H1 (cell line): ENCODE measurements at regions not wholly inside any gene's neighbourhood (a gene's known extent, or its start where the extent isn't known, plus 50 kb on each side); places are given as distances from the start of the nearest gene placed in this dataset.

Experiments
- CTCF ChIA-PET: fragments of 300-600 bp; sonication (Branson Sonifier 250); formaldehyde crosslinking; loops from one replicate; lab custom pipeline; 2021; ENCODE audit not compliant: partially characterized antibody; lab: Charles Lee
- POLR2A ChIA-PET: fragments of 300-600 bp; sonication (Branson Sonifier 250); formaldehyde crosslinking; loops from one replicate; lab custom pipeline; 2021; ENCODE audit warnings: inconsistent platforms; ENCODE audit not compliant: partially characterized antibody; lab: Charles Lee
- DNase-seq, 2 experiments: peaks; one replicate each; pipeline versions ENCODE4 v3.0.0 to v3.0.0-alpha.2; 2010 to 2022; ENCODE audit warnings: low spot score in 2 of 2, low read depth in 1 of 2, mixed read lengths in 1 of 2
- FAIRE-seq: peaks from 2 replicates; lab custom pipeline; 2011; peaks lifted over from hg19 to GRCh38; lab: Jason Lieb, UNC
- H2AFZ ChIP-seq: 2 replicates; pipeline ENCODE4 v1.8.1; 2012; ENCODE audit warnings: low read length, inconsistent platforms
- H2AK5ac ChIP-seq: 2 replicates; pipeline ENCODE4 v1.6.1; 2013; ENCODE audit warnings: low read depth, low read length
- H2BK120ac ChIP-seq: replicated peaks from 2 replicates; pipeline ENCODE3; 2013; ENCODE audit warnings: low read depth, low read length, inconsistent platforms
- H2BK12ac ChIP-seq: 2 replicates; pipeline ENCODE4 v1.6.1; 2013; ENCODE audit warnings: low read depth, low read length
- H2BK15ac ChIP-seq: 2 replicates; pipeline ENCODE4 v1.6.1; 2013; ENCODE audit warnings: low read length
- H2BK20ac ChIP-seq: 2 replicates; pipeline ENCODE4 v1.6.1; 2013; ENCODE audit warnings: low read length
- H2BK5ac ChIP-seq: 2 replicates; pipeline ENCODE4 v1.6.1; 2013; ENCODE audit warnings: low read depth, low read length
- H3K14ac ChIP-seq: 2 replicates; pipeline ENCODE4 v1.6.1; 2013; ENCODE audit warnings: inconsistent platforms; ENCODE audit not compliant: insufficient read length
- H3K18ac ChIP-seq: 2 replicates; pipeline ENCODE4 v1.6.1; 2013; ENCODE audit warnings: low read length; ENCODE audit errors: extremely low read depth
- H3K23ac ChIP-seq: 2 replicates; pipeline ENCODE4 v1.6.1; 2013; ENCODE audit warnings: inconsistent platforms; ENCODE audit not compliant: insufficient read length
- H3K23me2 ChIP-seq: 2 replicates; pipeline ENCODE4 v1.6.1; 2013; ENCODE audit warnings: low read depth, low read length
- H3K27ac ChIP-seq: 2 replicates; pipeline ENCODE4 v1.6.1; 2011; ENCODE audit warnings: low read depth, low read length, inconsistent platforms
- H3K27me3 ChIP-seq, 4 experiments: replicated peaks in 1 of 4; 1 replicate in 1 of 4; 2 replicates in 3 of 4; pipeline versions ENCODE4 v1.6.1 to v1.8.1; 2011 to 2013; ENCODE audit warnings: low read length in 3 of 4, mild to moderate bottlenecking in 3 of 4, inconsistent platforms in 2 of 4, mixed read lengths in 2 of 4, moderate library complexity in 1 of 4; ENCODE audit not compliant: control insufficient read depth in 3 of 4, insufficient read depth in 3 of 4; ENCODE audit errors: extremely low read depth in 1 of 4
- H3K36me3 ChIP-seq, 4 experiments: 2 replicates each; pipeline versions ENCODE4 v1.6.1 to v1.8.1; 2011 to 2013; ENCODE audit warnings: mild to moderate bottlenecking in 4 of 4, low read length in 3 of 4, moderate library complexity in 2 of 4, control low read depth in 1 of 4, inconsistent platforms in 1 of 4; ENCODE audit not compliant: insufficient read depth in 4 of 4, control insufficient read depth in 2 of 4
- H3K4ac ChIP-seq: replicated peaks from 2 replicates; pipeline ENCODE3; 2013; ENCODE audit warnings: low read length, low read depth, mixed read lengths, inconsistent platforms; ENCODE audit not compliant: insufficient read length
- H3K4me1 ChIP-seq, 4 experiments: replicated peaks in 1 of 4; 1 replicate in 1 of 4; 2 replicates in 3 of 4; pipeline versions ENCODE4 v1.6.1 to v1.8.1; 2011 to 2013; ENCODE audit warnings: low read length in 3 of 4, inconsistent platforms in 2 of 4, mixed read lengths in 1 of 4; ENCODE audit not compliant: insufficient read depth in 4 of 4, control insufficient read depth in 3 of 4
- H3K4me2 ChIP-seq, 2 experiments: 2 replicates each; pipeline versions ENCODE4 v1.6.1 to v1.8.1; 2011 to 2013; ENCODE audit warnings: low read depth in 2 of 2, low read length in 2 of 2, control low read depth in 1 of 2, inconsistent platforms in 1 of 2, mild to moderate bottlenecking in 1 of 2; ENCODE audit not compliant: insufficient read depth in 1 of 2
- H3K4me3 ChIP-seq, 4 experiments: fragments of 200-600, 300-600 bp in 1 of 4; sonication (generic), shearing (Covaris generic), sonication (Bioruptor Twin) in 1 of 4; 2 replicates each; pipeline versions ENCODE4 v1.5.1 to v1.8.1; 2011 to 2016; ENCODE audit warnings: low read length in 4 of 4, low read depth in 3 of 4, control low read depth in 2 of 4, inconsistent platforms in 2 of 4, mild to moderate bottlenecking in 2 of 4, mixed read lengths in 1 of 4, moderate library complexity in 1 of 4; ENCODE audit not compliant: insufficient read depth in 2 of 4; ENCODE audit errors: extremely low read depth in 1 of 4
- H3K56ac ChIP-seq: replicated peaks from 2 replicates; pipeline ENCODE3; 2013; ENCODE audit warnings: low read depth, mild to moderate bottlenecking, mixed read lengths, low read length, inconsistent platforms; ENCODE audit not compliant: insufficient read length
- H3K79me1 ChIP-seq: 2 replicates; pipeline ENCODE4 v1.6.1; 2013; ENCODE audit warnings: low read depth, low read length, control low read depth
- H3K79me2 ChIP-seq, 2 experiments: 2 replicates each; pipeline versions ENCODE4 v1.6.1 to v1.8.1; 2012 to 2013; ENCODE audit warnings: low read length in 2 of 2, mild to moderate bottlenecking in 2 of 2, inconsistent platforms in 1 of 2; ENCODE audit not compliant: insufficient read depth in 2 of 2, control insufficient read depth in 1 of 2
- H3K9ac ChIP-seq, 4 experiments: replicated peaks in 1 of 4; 1 replicate in 1 of 4; 2 replicates in 3 of 4; pipeline versions ENCODE4 v1.6.1 to v1.8.1; 2011 to 2013; ENCODE audit warnings: low read depth in 3 of 4, low read length in 3 of 4, control low read depth in 2 of 4, mild to moderate bottlenecking in 2 of 4, moderate library complexity in 2 of 4, inconsistent platforms in 1 of 4; ENCODE audit errors: extremely low read depth in 1 of 4
- H3K9me3 ChIP-seq, 2 experiments: 2 replicates each; pipeline versions ENCODE4 v1.6.1 to v1.8.1; 2012 to 2013; ENCODE audit warnings: mild to moderate bottlenecking in 2 of 2, moderate library complexity in 2 of 2, control low read depth in 1 of 2, inconsistent platforms in 1 of 2, low read depth in 1 of 2, low read length in 1 of 2, mixed read lengths in 1 of 2; ENCODE audit not compliant: insufficient read depth in 2 of 2
- H4K20me1 ChIP-seq, 2 experiments: replicated peaks in 1 of 2; 2 replicates each; pipeline versions ENCODE3 to v1.8.1; 2011 to 2013; ENCODE audit warnings: inconsistent platforms in 2 of 2, low read length in 2 of 2, mild to moderate bottlenecking in 1 of 2; ENCODE audit not compliant: insufficient read depth in 2 of 2, control insufficient read depth in 1 of 2
- H4K5ac ChIP-seq: 2 replicates; pipeline ENCODE4 v1.6.1; 2013; ENCODE audit warnings: low read length, low read depth, mixed read lengths, inconsistent platforms; ENCODE audit not compliant: insufficient read length
- H4K8ac ChIP-seq: 2 replicates; pipeline ENCODE4 v1.8.0; 2013; ENCODE audit warnings: mild to moderate bottlenecking, moderate library complexity, low read length, inconsistent platforms; ENCODE audit not compliant: insufficient read depth; ENCODE audit errors: extremely low read depth
- H4K91ac ChIP-seq: replicated peaks from 2 replicates; pipeline ENCODE3; 2013; ENCODE audit warnings: low read length, mixed read lengths, inconsistent platforms; ENCODE audit not compliant: insufficient read length
- ASH2L ChIP-seq: fragments of 200-600, 300-600 bp; sonication (generic); IDR thresholded peaks from one replicate; pipeline ENCODE4 v1.7.1; 2017; ENCODE audit warnings: low read length
- CHD1 ChIP-seq: IDR thresholded peaks from 2 replicates; pipeline ENCODE4 v1.6.1; 2012; ENCODE audit warnings: low read depth, low read length, improper control_type of control experiment
- NANOG ChIP-seq: IDR thresholded peaks from 2 replicates; pipeline ENCODE4 v1.6.1; 2011; ENCODE audit warnings: low read length, low read depth, mild to moderate bottlenecking, inconsistent platforms; ENCODE audit not compliant: insufficient read depth, poor library complexity, severe bottlenecking
- POLR2A ChIP-seq, 2 experiments: IDR thresholded peaks; 1 replicate in 1 of 2; 2 replicates in 1 of 2; pipeline ENCODE4 v1.6.1; 2011; ENCODE audit warnings: low read depth in 2 of 2, low read length in 2 of 2, mild to moderate bottlenecking in 2 of 2; ENCODE audit errors: control extremely low read depth in 1 of 2
- TEAD4 ChIP-seq: IDR thresholded peaks from 2 replicates; pipeline ENCODE4 v1.6.1; 2012; ENCODE audit warnings: low read depth, low read length, inconsistent platforms, mixed read lengths
- WGBS, 2 experiments: shearing (Covaris generic) in 1 of 2; methylation state at CpG; one replicate each; pipeline versions ENCODE4 v1.1.6 to v1.1.7; 2013 to 2015; ENCODE audit warnings: low lambda C conversion rate in 2 of 2, mixed read lengths in 2 of 2, inconsistent platforms in 1 of 2, low coverage in 1 of 2, missing lambda C conversion rate in 1 of 2; ENCODE audit not compliant: insufficient replicate concordance in 2 of 2, insufficient coverage in 1 of 2, insufficient read length in 1 of 2; ENCODE audit errors: extremely low coverage in 1 of 2, missing lambda C conversion rate in 1 of 2; 5-methylcytosine and 5-hydroxymethylcytosine counted together

DNA sequence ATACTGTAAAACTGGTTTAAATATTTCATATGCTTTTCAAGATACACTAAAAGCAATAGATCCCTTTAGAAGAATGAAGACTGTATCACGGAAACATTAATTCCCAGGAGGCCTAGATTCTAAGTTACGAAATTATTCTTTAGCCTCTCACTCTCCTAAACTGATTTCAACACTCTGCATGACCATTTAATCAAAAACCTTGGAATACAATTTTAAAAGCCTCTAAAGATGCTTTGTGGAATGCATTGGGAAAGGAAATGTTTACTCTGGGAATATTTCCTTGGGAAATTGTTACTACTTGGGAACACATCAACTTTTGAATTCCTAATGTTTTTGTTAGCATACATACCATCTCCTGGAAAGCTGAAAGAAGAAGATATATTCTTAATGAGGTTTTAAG lies 255.7 kb upstream of the FAR2 start:
- Histone ChIP-seq H3K27ac (no peak overlapping the region), H3K36me3 (no peaks in the 10 kb centered on the region), H2BK20ac (no peak overlapping the region), H3K23ac (no peak overlapping the region), H4K5ac (no peak overlapping the region), H3K4me3 (no peak overlapping the region), H3K4ac (no peak overlapping the region), H4K8ac (no peak overlapping the region), H2BK12ac (no peak overlapping the region), H3K79me2 (no peaks in the 10 kb centered on the region), H3K9me3 (no peaks in the 10 kb centered on the region; a peak in 1 of 4 replicates), H4K91ac (no peak overlapping the region), H3K9ac (no peak overlapping the region), H3K56ac (no peak overlapping the region), H3K23me2 (no peaks in the 10 kb centered on the region), H2BK120ac (no peak overlapping the region), H3K4me1 (no peaks in the 10 kb centered on the region), H3K4me2 (no peak overlapping the region), H2BK5ac (no peak overlapping the region)
- CTCF ChIA-PET: no interaction called here
- WGBS, 2 experiments: 88% methylated on average over 2 of the region's 2 CpGs; no CpG with 5 or more reads in 1 of the 2 experiments
- DNase-seq: no peak
- TF ChIP-seq ASH2L (no peak), NANOG (no peak), TEAD4 (no peak), POLR2A (IDR thresholded peaks at IDR 0.05; ENCODE audit: control extremely low read depth in 1 of 2, low read depth in 2 of 2, low read length in 2 of 2) (no peak), CHD1 (no peak)
- TF ChIP-seq, all 59 proteins: peak for 0
- no peaks in the 10 kb centered on the region for H3K79me1 ChIP-seq
- no peaks in the 10 kb centered on the region for H4K20me1 ChIP-seq
- H3K14ac ChIP-seq: no peak overlapping the region
- H3K27me3 ChIP-seq: no peaks in the 10 kb centered on the region
- H2AK5ac ChIP-seq: no peak overlapping the region
- H2BK15ac ChIP-seq: no peak overlapping the region
- no peak for FAIRE-seq
- H3K18ac ChIP-seq: no peak overlapping the region
- no peak overlapping the region for H2AFZ ChIP-seq
- POLR2A ChIA-PET: no interaction called here
